Smooth muscle cell (in vitro differentiated cells): ENCODE measurements at regions not wholly inside any gene's neighbourhood (a gene's known extent, or its start where the extent isn't known, plus 50 kb on each side); places are given as distances from the start of the nearest gene placed in this dataset.

Source experiments
- DNase-seq: peaks from one replicate; lab custom pipeline; 2025; ENCODE audit not compliant: unreplicated experiment; lab: John Stamatoyannopoulos, UW
- H2AFZ ChIP-seq: fragments of 200-600 bp; sonication (generic); 2 replicates; pipeline ENCODE4 v1.6.0; 2016; ENCODE audit warnings: antibody characterized with exemption, low read depth, mild to moderate bottlenecking
- H3F3A ChIP-seq: fragments of 200-600 bp; sonication (generic); 2 replicates; pipeline ENCODE4 v1.6.0; 2017; ENCODE audit warnings: antibody characterized with exemption, low read depth
- H3K27ac ChIP-seq: fragments of 200-600 bp; sonication (generic); 2 replicates; pipeline ENCODE4 v1.5.1; 2016; ENCODE audit warnings: low read depth, mild to moderate bottlenecking
- H3K27me3 ChIP-seq: fragments of 200-600 bp; sonication (generic); 2 replicates; pipeline ENCODE4 v1.6.1; 2016; ENCODE audit warnings: low read depth, mild to moderate bottlenecking
- H3K36me3 ChIP-seq: fragments of 200-600 bp; sonication (generic); 2 replicates; pipeline ENCODE4 v1.5.1; 2016; ENCODE audit warnings: low read depth
- H3K4me1 ChIP-seq: fragments of 200-600 bp; sonication (generic); 2 replicates; pipeline ENCODE4 v1.5.1; 2016; ENCODE audit warnings: low read depth
- H3K4me2 ChIP-seq: fragments of 200-600 bp; sonication (generic); 2 replicates; pipeline ENCODE4 v1.6.0; 2016; ENCODE audit warnings: mild to moderate bottlenecking
- H3K4me3 ChIP-seq: fragments of 200-600 bp; sonication (generic); 2 replicates; pipeline ENCODE4 v1.5.1; 2016; ENCODE audit warnings: mild to moderate bottlenecking
- H3K79me2 ChIP-seq: fragments of 200-600 bp; sonication (generic); 2 replicates; pipeline ENCODE4 v1.6.0; 2016; ENCODE audit warnings: low read depth, mild to moderate bottlenecking
- H3K9ac ChIP-seq: fragments of 200-600 bp; sonication (generic); 2 replicates; pipeline ENCODE4 v1.6.0; 2016; ENCODE audit warnings: low read depth
- H3K9me3 ChIP-seq: fragments of 200-600 bp; sonication (generic); replicated peaks from 2 replicates; pipeline ENCODE4 v1.5.1; 2016; ENCODE audit warnings: low read depth
- H4K20me1 ChIP-seq: fragments of 200-600 bp; sonication (generic); 2 replicates; pipeline ENCODE4 v1.6.0; 2016; ENCODE audit warnings: low read depth
- CTCF ChIP-seq: fragments of 200-600 bp; sonication (generic); IDR thresholded peaks from 2 replicates; pipeline ENCODE4 v1.5.1; 2017; ENCODE audit warnings: borderline replicate concordance, mild to moderate bottlenecking, antibody characterized with exemption; ENCODE audit not compliant: insufficient read depth, poor library complexity, severe bottlenecking
- WGBS: methylation state at CpG from one replicate; pipeline ENCODE4 v1.1.7; 2016; ENCODE audit warnings: low lambda C conversion rate; 5-methylcytosine and 5-hydroxymethylcytosine counted together

- no peaks in the 10 kb centered on the region for H4K20me1 ChIP-seq
- no peak overlapping the region for H3K27ac ChIP-seq
- no peak for DNase-seq
- H3K4me3 ChIP-seq, result no peak overlapping the region
- H3K27me3 ChIP-seq, result no peaks in the 10 kb centered on the region
- H3K4me1 ChIP-seq, result no peaks in the 10 kb centered on the region
- no peaks in the 10 kb centered on the region for H3K36me3 ChIP-seq
- H3K79me2 ChIP-seq, result no peaks in the 10 kb centered on the region
- H3K9me3 ChIP-seq, result no peaks in the 10 kb centered on the region
- no peak overlapping the region for H3K4me2 ChIP-seq
- H3K9ac ChIP-seq, result no peak overlapping the region
- no peak overlapping the region for H2AFZ ChIP-seq
- TF ChIP-seq CTCF, result no peak
- no peaks in the 10 kb centered on the region for H3F3A ChIP-seq
These were observed 592.6 kb upstream of the CDH6 start for GRCh38 chr5:30600892-30601291.

GRCh38 chr5:30596495-30597064, 596.9 kb upstream of the CDH6 start:
- Histone ChIP-seq H3K9ac (no peak overlapping the region), H3K79me2 (no peaks in the 10 kb centered on the region), H3K27ac (no peak overlapping the region), H3K36me3 (no peaks in the 10 kb centered on the region), H3K4me1 (no peaks in the 10 kb centered on the region), H3K4me3 (no peak overlapping the region), H3K9me3 (no peaks in the 10 kb centered on the region), H4K20me1 (no peaks in the 10 kb centered on the region), H3F3A (no peaks in the 10 kb centered on the region), H3K27me3 (no peaks in the 10 kb centered on the region), H3K4me2 (no peak overlapping the region), H2AFZ (no peak overlapping the region)
- no peak for DNase-seq
- TF ChIP-seq CTCF, result no peak
- WGBS, result 68% methylated on average over 3 of the region's 3 CpGs

GRCh38 chr5:30594331-30594730, 599.2 kb upstream of the CDH6 start:
- no peaks in the 10 kb centered on the region for H3K36me3 ChIP-seq
- no peaks in the 10 kb centered on the region for H4K20me1 ChIP-seq
- H3K4me1 ChIP-seq, result no peaks in the 10 kb centered on the region
- H3K27ac ChIP-seq, result no peak overlapping the region
- H3K79me2 ChIP-seq, result no peaks in the 10 kb centered on the region
- no peaks in the 10 kb centered on the region for H3K9me3 ChIP-seq
- H3F3A ChIP-seq, result no peaks in the 10 kb centered on the region
- no peak overlapping the region for H2AFZ ChIP-seq
- TF ChIP-seq CTCF, result no peak
- H3K4me2 ChIP-seq, result no peak overlapping the region
- WGBS, result 90% methylated on average over 2 of the region's 2 CpGs
- no peaks in the 10 kb centered on the region for H3K27me3 ChIP-seq
- no peak for DNase-seq
- H3K9ac ChIP-seq, result no peak overlapping the region
- H3K4me3 ChIP-seq, result no peak overlapping the region

- Histone ChIP-seq H3K9ac (no peak overlapping the region), H3K4me1 (no peaks in the 10 kb centered on the region), H4K20me1 (no peaks in the 10 kb centered on the region), H3K36me3 (no peaks in the 10 kb centered on the region), H3K9me3 (no peaks in the 10 kb centered on the region), H3K79me2 (no peaks in the 10 kb centered on the region), H3K27me3 (no peaks in the 10 kb centered on the region), H3F3A (no peaks in the 10 kb centered on the region), H2AFZ (no peak overlapping the region), H3K4me3 (no peak overlapping the region), H3K4me2 (no peak overlapping the region), H3K27ac (no peak overlapping the region)
- DNase-seq, result no peak
- no peak for TF ChIP-seq CTCF
- 80% methylated on average over 3 of the region's 3 CpGs for WGBS
These were observed 600.7 kb upstream of the CDH6 start for GRCh38 chr5:30592833-30593232.
